ENCODE measurements at regions not wholly inside any gene's neighbourhood (a gene's known extent, or its start where the extent isn't known, plus 50 kb on each side); places are given as distances from the start of the nearest gene placed in this dataset.

DNA sequence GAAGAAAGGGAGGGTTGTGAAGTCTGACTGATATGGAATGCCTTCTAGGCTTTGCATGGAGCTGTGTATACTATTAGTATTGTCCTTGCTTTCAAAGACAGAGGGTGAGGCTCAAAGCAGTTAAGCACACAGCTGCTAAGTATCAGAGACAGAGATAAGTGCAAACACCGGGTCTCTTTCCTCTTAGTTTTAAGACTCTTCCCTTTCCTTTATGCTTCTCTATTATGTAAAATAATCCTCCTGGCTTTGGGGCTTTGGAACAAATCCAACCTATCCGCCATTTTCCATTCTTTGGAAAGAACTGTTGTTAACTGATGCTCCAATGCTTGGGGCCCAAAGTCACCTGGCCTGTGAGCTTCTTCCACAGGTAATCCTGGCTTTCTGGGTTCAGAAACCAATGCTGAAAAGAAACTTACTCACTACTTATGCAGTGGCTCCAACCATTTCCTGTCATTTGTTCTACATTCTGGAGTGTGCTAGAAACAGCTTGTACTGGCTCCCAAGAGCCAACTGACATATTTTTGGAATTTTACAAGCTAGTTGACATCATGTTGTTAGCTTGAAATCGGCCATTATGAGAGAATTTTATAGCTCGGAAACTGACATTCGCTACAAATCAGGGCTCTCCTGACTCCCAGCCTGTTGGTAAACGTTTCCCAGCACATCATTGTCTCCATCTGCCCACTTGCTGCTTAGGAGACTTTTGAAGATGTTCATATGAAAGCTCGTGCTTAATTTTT is 67.5 kb downstream of the DNTTIP2 start:
- Histone ChIP-seq H3K27ac (peak overlapping the region; percentile 65), H3K4me2 (ENCODE audit: unreplicated experiment) (peak overlapping the region; percentile 10)

DNA sequence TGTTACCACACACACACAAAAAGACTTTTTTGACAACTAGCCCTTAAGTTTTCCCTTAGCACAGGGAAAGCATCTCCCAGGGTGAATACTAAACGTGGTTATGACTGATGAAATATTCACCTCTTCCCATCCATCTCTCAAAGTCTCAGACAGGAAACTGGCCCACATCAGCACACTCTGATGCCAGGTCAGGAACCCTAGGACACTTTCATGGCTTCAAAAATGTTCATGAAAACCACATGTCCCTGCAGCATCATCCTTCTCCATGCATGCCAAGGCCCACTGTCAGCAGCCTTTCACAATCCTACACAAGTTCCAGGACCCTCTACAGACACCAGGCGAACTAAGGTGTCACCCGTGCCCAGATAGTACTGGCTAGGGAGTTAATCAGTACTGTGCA is 68.7 kb downstream of the DNTTIP2 start:
- TF ChIP-seq EZH2phosphoT487 (IDR thresholded peaks at IDR 0.05; ENCODE audit: insufficient read depth, low read depth), result no peak
- Histone ChIP-seq H3K9ac (0 out of 2 replicates have a peak overlapping the region, but pooled peaks have one; percentile 8), H3K27me3 (replicated peaks; ENCODE audit: insufficient read depth) (no peaks in the 10 kb centered on the region), H3K4me1 (ENCODE audit: insufficient read depth) (peaks cover 67% of the 10 kb centered on the region), H3K79me2 (ENCODE audit: insufficient read depth) (peaks cover 23% of the 10 kb centered on the region; the same call in 1 of the 2 replicates), H3K9me2 (ENCODE audit: insufficient read depth) (no peaks in the 10 kb centered on the region), H4K20me1 (ENCODE audit: insufficient read depth) (no peaks in the 10 kb centered on the region), H3K4me2 (ENCODE audit: unreplicated experiment) (no peak overlapping the region), H3K27ac (peak overlapping the region; percentile 65), H3F3A (ENCODE audit: insufficient read depth) (peaks cover 50% of the 10 kb centered on the region), H3K4me3 (no peak overlapping the region), H2AFZ (no peak overlapping the region), H3K36me3 (ENCODE audit: low read depth) (no peaks in the 10 kb centered on the region), H3K9me3 (ENCODE audit: low read depth) (no peaks in the 10 kb centered on the region)
- in situ Hi-C loops (cut with MboI), result no loop called here
- peak; percentile 77 for DNase-seq
- 32 to 34% methylated on average over 3 of the region's 3 CpGs for WGBS, 2 experiments (ENCODE audit: low coverage in 1 of 2, low lambda C conversion rate in 2 of 2, missing lambda C conversion rate in 2 of 2)

More for the DNA sequence above, 67.5 kb downstream of the DNTTIP2 start:
- H3F3A ChIP-seq (ENCODE audit: insufficient read depth), result peaks cover 39% of the 10 kb centered on the region
- H3K36me3 ChIP-seq (ENCODE audit: low read depth), result no peaks in the 10 kb centered on the region
- 39 to 43% methylated on average over 7 of the region's 7 CpGs for WGBS, 2 experiments (ENCODE audit: low coverage in 1 of 2, low lambda C conversion rate in 2 of 2, missing lambda C conversion rate in 2 of 2)
- peaks cover 19% of the 10 kb centered on the region; the same call in 1 of the 2 replicates for H3K79me2 ChIP-seq (ENCODE audit: insufficient read depth)
- TF ChIP-seq EZH2 (IDR thresholded peaks at IDR 0.05; ENCODE audit: insufficient read depth, poor library complexity, severe bottlenecking), result no peak
- TF ChIP-seq EZH2phosphoT487 (IDR thresholded peaks at IDR 0.05; ENCODE audit: insufficient read depth, low read depth), result no peak
- H3K27me3 ChIP-seq (replicated peaks; ENCODE audit: insufficient read depth), result no peaks in the 10 kb centered on the region
- peak; percentile 31 for DNase-seq
- in situ Hi-C loops (cut with MboI), result no loop called here
- H3K4me1 ChIP-seq (ENCODE audit: insufficient read depth), result peaks cover 62% of the 10 kb centered on the region
- H3K9ac ChIP-seq, result no peak overlapping the region
- H3K9me2 ChIP-seq (ENCODE audit: insufficient read depth), result no peaks in the 10 kb centered on the region
- no peaks in the 10 kb centered on the region for H3K9me3 ChIP-seq (ENCODE audit: low read depth)
- H3K4me3 ChIP-seq, result no peak overlapping the region
- H4K20me1 ChIP-seq (ENCODE audit: insufficient read depth), result no peaks in the 10 kb centered on the region
- H2AFZ ChIP-seq, result peak overlapping the region; percentile 55

- H3K27ac ChIP-seq, result no peak overlapping the region
- no peaks in the 10 kb centered on the region for H4K20me1 ChIP-seq (ENCODE audit: insufficient read depth)
- no peaks in the 10 kb centered on the region for H3K27me3 ChIP-seq (replicated peaks; ENCODE audit: insufficient read depth)
- H3K4me2 ChIP-seq (ENCODE audit: unreplicated experiment), result no peak overlapping the region
- DNase-seq, result no peak
- H3K4me3 ChIP-seq, result no peak overlapping the region
- no peaks in the 10 kb centered on the region for H3K9me2 ChIP-seq (ENCODE audit: insufficient read depth)
- H3K36me3 ChIP-seq (ENCODE audit: low read depth), result no peaks in the 10 kb centered on the region
- H3K79me2 ChIP-seq (ENCODE audit: insufficient read depth), result peaks cover 15% of the 10 kb centered on the region; the same call in 1 of the 2 replicates
- H3K9ac ChIP-seq, result no peak overlapping the region
- H3K9me3 ChIP-seq (ENCODE audit: low read depth), result no peaks in the 10 kb centered on the region
- whole genome bisulfite sequencing, 2 experiments (ENCODE audit: low coverage in 1 of 2, low lambda C conversion rate in 2 of 2, missing lambda C conversion rate in 2 of 2), result 96 to 100% methylated on average over 2 of the region's 2 CpGs
- in situ Hi-C loops (cut with MboI), result loop anchor here (5.0 to 10.0 kb wide), 2 partner anchors 37 to 174 kb away; no protein-coding TSS in a partner anchor
- peaks cover 73% of the 10 kb centered on the region for H3K4me1 ChIP-seq (ENCODE audit: insufficient read depth)
- TF ChIP-seq EZH2 (IDR thresholded peaks at IDR 0.05; ENCODE audit: insufficient read depth, poor library complexity, severe bottlenecking), result no peak
- no peak for TF ChIP-seq EZH2phosphoT487 (IDR thresholded peaks at IDR 0.05; ENCODE audit: insufficient read depth, low read depth)
- peaks cover 62% of the 10 kb centered on the region for H3F3A ChIP-seq (ENCODE audit: insufficient read depth)
- no peak overlapping the region for H2AFZ ChIP-seq
These were observed 70.1 kb downstream of the DNTTIP2 start for GRCh38 chr1:93808871-93809270.

GRCh38 chr1:93807311-93807930 is 71.6 kb downstream of the DNTTIP2 start:
- Histone ChIP-seq H3F3A (ENCODE audit: insufficient read depth) (peaks cover 70% of the 10 kb centered on the region), H3K4me2 (ENCODE audit: unreplicated experiment) (no peak overlapping the region), H3K79me2 (ENCODE audit: insufficient read depth) (peaks cover 10% of the 10 kb centered on the region; the same call in 1 of the 2 replicates), H3K9ac (no peak overlapping the region), H3K4me3 (no peak overlapping the region), H3K27me3 (replicated peaks; ENCODE audit: insufficient read depth) (no peaks in the 10 kb centered on the region), H3K27ac (no peak overlapping the region), H3K9me2 (ENCODE audit: insufficient read depth) (no peaks in the 10 kb centered on the region), H4K20me1 (ENCODE audit: insufficient read depth) (no peaks in the 10 kb centered on the region), H2AFZ (no peak overlapping the region), H3K4me1 (ENCODE audit: insufficient read depth) (peaks cover 66% of the 10 kb centered on the region), H3K36me3 (ENCODE audit: low read depth) (no peaks in the 10 kb centered on the region), H3K9me3 (ENCODE audit: low read depth) (no peaks in the 10 kb centered on the region)
- WGBS, 2 experiments (ENCODE audit: low coverage in 1 of 2, low lambda C conversion rate in 2 of 2, missing lambda C conversion rate in 2 of 2), result 69% methylated on average over 2 of the region's 2 CpGs
- in situ Hi-C loops (cut with MboI), result loop anchor here (5.0 to 10.0 kb wide), 2 partner anchors 35 to 173 kb away; no protein-coding TSS in a partner anchor
- no peak for TF ChIP-seq EZH2phosphoT487 (IDR thresholded peaks at IDR 0.05; ENCODE audit: insufficient read depth, low read depth)
- TF ChIP-seq EZH2 (IDR thresholded peaks at IDR 0.05; ENCODE audit: insufficient read depth, poor library complexity, severe bottlenecking), result no peak
- DNase-seq, result peak; percentile 15
